SK-N-SH treated with all-trans-retinoic acid at 6 μM for 48 hours (cell line): ENCODE measurements at regions not wholly inside any gene's neighbourhood (a gene's known extent, or its start where the extent isn't known, plus 50 kb on each side); places are given as distances from the start of the nearest gene placed in this dataset.

ENCODE experiments used
- ATAC-seq: fragments of 200-7000 bp; cut with Tn5 transposase; 3 replicates; pipeline ENCODE4 v1.9.1; 2020; ENCODE audit warnings: mild to moderate bottlenecking, moderate library complexity
- ARNTL ChIP-seq: fragments of 450-650 bp; formaldehyde crosslinking; IDR thresholded peaks from 2 replicates; pipeline ENCODE4 v1.5.0; 2020; ENCODE audit warnings: low read depth, mild to moderate bottlenecking, moderate library complexity, borderline replicate concordance
- BACH2 ChIP-seq: fragments of 250-450 bp; sonication (Bioruptor Pico); IDR thresholded peaks from 2 replicates; pipeline ENCODE4 v1.9.0; 2021; ENCODE audit warnings: mild to moderate bottlenecking, borderline replicate concordance
- CSDC2 ChIP-seq: fragments of 250-450 bp; sonication (Bioruptor Pico); IDR thresholded peaks from 2 replicates; pipeline ENCODE4 v1.5.0; 2020; ENCODE audit warnings: mild to moderate bottlenecking, moderate library complexity
- ESRRG ChIP-seq: fragments of 250-450 bp; sonication (Bioruptor Pico); IDR thresholded peaks from 2 replicates; pipeline ENCODE4 v1.6.1; 2021; ENCODE audit warnings: mild to moderate bottlenecking
- ISL1 ChIP-seq: fragments of 250-450 bp; sonication (Bioruptor Pico); IDR thresholded peaks from 2 replicates; pipeline ENCODE4 v2.1.2; 2022; ENCODE audit warnings: mild to moderate bottlenecking, moderate library complexity
- OSR1 ChIP-seq: fragments of 250-450 bp; sonication (Bioruptor Pico); IDR thresholded peaks from 2 replicates; pipeline ENCODE4 v1.8.0; 2022; ENCODE audit warnings: moderate library complexity, mild to moderate bottlenecking, inconsistent platforms
- PPARA ChIP-seq: fragments of 250-450 bp; sonication (Bioruptor Pico); IDR thresholded peaks from 2 replicates; pipeline ENCODE4 v1.5.0; 2020; ENCODE audit warnings: mild to moderate bottlenecking, borderline replicate concordance
- RARB ChIP-seq: fragments of 250-450 bp; sonication (Bioruptor Pico); IDR thresholded peaks from 2 replicates; pipeline ENCODE4 v1.8.0; 2021; ENCODE audit warnings: mild to moderate bottlenecking, moderate library complexity
- SNAI2 ChIP-seq: fragments of 250-450 bp; sonication (Bioruptor Pico); IDR thresholded peaks from 2 replicates; pipeline ENCODE4 v1.5.0; 2020; ENCODE audit warnings: mild to moderate bottlenecking, moderate library complexity
- TCF4 ChIP-seq: fragments of 250-450 bp; sonication (Bioruptor Pico); IDR thresholded peaks from 2 replicates; pipeline ENCODE4 v1.8.0; 2021; ENCODE audit warnings: mild to moderate bottlenecking, moderate library complexity, borderline replicate concordance
- TOX ChIP-seq: fragments of 250-450 bp; sonication (Bioruptor Pico); IDR thresholded peaks from 2 replicates; pipeline ENCODE4 v1.8.0; 2021; ENCODE audit warnings: mild to moderate bottlenecking, moderate library complexity, borderline replicate concordance
- ZC3H10 ChIP-seq: fragments of 250-450 bp; sonication (Bioruptor Pico); IDR thresholded peaks from 2 replicates; pipeline ENCODE4 v1.5.1; 2021; ENCODE audit warnings: mild to moderate bottlenecking, moderate library complexity
- ZFP3 ChIP-seq: fragments of 250-450 bp; sonication (Bioruptor Pico); IDR thresholded peaks from 2 replicates; pipeline ENCODE4 v1.5.0; 2020; ENCODE audit warnings: mild to moderate bottlenecking, moderate library complexity
- ZFP30 ChIP-seq: fragments of 450-650 bp; formaldehyde crosslinking; IDR thresholded peaks from 2 replicates; pipeline ENCODE4 v1.5.0; 2022; ENCODE audit warnings: mild to moderate bottlenecking, moderate library complexity
- ZNF565 ChIP-seq: fragments of 450-650 bp; formaldehyde crosslinking; conservative IDR thresholded peaks from 2 replicates; pipeline ENCODE4 v1.5.0; 2020; ENCODE audit warnings: low read depth, mild to moderate bottlenecking, moderate library complexity
- ZNF70 ChIP-seq: fragments of 450-650 bp; formaldehyde crosslinking; IDR thresholded peaks from 2 replicates; pipeline ENCODE4 v1.5.0; 2020; ENCODE audit warnings: mild to moderate bottlenecking, moderate library complexity
- ZNF8 ChIP-seq: fragments of 450-650 bp; formaldehyde crosslinking; IDR thresholded peaks from 2 replicates; pipeline ENCODE4 v1.5.0; 2020; ENCODE audit warnings: mild to moderate bottlenecking, moderate library complexity
- TF ChIP-seq, protein P1 (sequence below): fragments of 250-450 bp; sonication (Bioruptor Pico); IDR thresholded peaks from 2 replicates; pipeline ENCODE4 v1.8.0; 2020; ENCODE audit warnings: mild to moderate bottlenecking, moderate library complexity, borderline replicate concordance
- TF ChIP-seq, protein P2 (sequence below): fragments of 250-450 bp; sonication (Bioruptor Pico); IDR thresholded peaks from 2 replicates; pipeline ENCODE4 v1.5.0; 2020; ENCODE audit warnings: mild to moderate bottlenecking, moderate library complexity
- TF ChIP-seq, protein P3 (sequence below): fragments of 250-450 bp; sonication (Bioruptor Pico); IDR thresholded peaks from 2 replicates; pipeline ENCODE4 v1.5.1; 2021; ENCODE audit warnings: mild to moderate bottlenecking, moderate library complexity
- TF ChIP-seq, protein P4 (sequence below): fragments of 250-450 bp; sonication (Bioruptor Pico); IDR thresholded peaks from 2 replicates; pipeline ENCODE4 v1.8.0; 2021; ENCODE audit warnings: low read depth, mild to moderate bottlenecking, moderate library complexity, borderline replicate concordance

DNA sequence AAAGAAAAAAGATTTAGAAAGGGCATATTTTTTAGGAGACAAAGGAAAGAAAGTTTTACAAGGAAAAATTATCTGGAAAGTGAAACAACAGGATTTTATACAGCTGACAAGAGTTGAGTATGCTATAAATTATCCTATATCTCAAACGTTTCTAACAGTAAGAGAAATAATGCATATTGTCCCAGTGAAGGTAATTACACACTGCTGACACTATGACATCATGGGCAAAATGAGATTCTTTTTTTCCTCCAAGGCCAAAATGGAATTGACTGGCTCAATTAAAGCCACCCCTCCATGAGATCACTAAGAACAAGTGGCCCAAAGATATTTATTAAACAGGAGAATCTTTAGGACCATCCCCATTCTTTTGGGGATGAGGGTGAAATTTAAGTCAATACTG is 72.0 kb upstream of the CDIN1 start:
- TF ChIP-seq SNAI2 (no peak), ZNF8 (no peak), RARB (CRISPR knock-in tag) (no peak), TCF4 (CRISPR knock-in tag) (no peak), ESRRG (CRISPR knock-in tag) (no peak), PPARA (CRISPR knock-in tag) (no peak), TOX (CRISPR knock-in tag) (no peak), ZC3H10 (CRISPR knock-in tag) (no peak), ISL1 (no peak), ZNF565 (CRISPR knock-in tag) (no peak), ZNF70 (CRISPR knock-in tag) (no peak), ZFP30 (CRISPR knock-in tag) (no peak)
- TF ChIP-seq, protein P1, sequence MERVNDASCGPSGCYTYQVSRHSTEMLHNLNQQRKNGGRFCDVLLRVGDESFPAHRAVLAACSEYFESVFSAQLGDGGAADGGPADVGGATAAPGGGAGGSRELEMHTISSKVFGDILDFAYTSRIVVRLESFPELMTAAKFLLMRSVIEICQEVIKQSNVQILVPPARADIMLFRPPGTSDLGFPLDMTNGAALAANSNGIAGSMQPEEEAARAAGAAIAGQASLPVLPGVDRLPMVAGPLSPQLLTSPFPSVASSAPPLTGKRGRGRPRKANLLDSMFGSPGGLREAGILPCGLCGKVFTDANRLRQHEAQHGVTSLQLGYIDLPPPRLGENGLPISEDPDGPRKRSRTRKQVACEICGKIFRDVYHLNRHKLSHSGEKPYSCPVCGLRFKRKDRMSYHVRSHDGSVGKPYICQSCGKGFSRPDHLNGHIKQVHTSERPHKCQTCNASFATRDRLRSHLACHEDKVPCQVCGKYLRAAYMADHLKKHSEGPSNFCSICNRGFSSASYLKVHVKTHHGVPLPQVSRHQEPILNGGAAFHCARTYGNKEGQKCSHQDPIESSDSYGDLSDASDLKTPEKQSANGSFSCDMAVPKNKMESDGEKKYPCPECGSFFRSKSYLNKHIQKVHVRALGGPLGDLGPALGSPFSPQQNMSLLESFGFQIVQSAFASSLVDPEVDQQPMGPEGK (CRISPR knock-in tag) = no peak
- TF ChIP-seq, protein P2, sequence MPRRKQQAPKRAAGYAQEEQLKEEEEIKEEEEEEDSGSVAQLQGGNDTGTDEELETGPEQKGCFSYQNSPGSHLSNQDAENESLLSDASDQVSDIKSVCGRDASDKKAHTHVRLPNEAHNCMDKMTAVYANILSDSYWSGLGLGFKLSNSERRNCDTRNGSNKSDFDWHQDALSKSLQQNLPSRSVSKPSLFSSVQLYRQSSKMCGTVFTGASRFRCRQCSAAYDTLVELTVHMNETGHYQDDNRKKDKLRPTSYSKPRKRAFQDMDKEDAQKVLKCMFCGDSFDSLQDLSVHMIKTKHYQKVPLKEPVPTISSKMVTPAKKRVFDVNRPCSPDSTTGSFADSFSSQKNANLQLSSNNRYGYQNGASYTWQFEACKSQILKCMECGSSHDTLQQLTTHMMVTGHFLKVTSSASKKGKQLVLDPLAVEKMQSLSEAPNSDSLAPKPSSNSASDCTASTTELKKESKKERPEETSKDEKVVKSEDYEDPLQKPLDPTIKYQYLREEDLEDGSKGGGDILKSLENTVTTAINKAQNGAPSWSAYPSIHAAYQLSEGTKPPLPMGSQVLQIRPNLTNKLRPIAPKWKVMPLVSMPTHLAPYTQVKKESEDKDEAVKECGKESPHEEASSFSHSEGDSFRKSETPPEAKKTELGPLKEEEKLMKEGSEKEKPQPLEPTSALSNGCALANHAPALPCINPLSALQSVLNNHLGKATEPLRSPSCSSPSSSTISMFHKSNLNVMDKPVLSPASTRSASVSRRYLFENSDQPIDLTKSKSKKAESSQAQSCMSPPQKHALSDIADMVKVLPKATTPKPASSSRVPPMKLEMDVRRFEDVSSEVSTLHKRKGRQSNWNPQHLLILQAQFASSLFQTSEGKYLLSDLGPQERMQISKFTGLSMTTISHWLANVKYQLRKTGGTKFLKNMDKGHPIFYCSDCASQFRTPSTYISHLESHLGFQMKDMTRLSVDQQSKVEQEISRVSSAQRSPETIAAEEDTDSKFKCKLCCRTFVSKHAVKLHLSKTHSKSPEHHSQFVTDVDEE (CRISPR knock-in tag) = no peak
- TF ChIP-seq, protein P3, sequence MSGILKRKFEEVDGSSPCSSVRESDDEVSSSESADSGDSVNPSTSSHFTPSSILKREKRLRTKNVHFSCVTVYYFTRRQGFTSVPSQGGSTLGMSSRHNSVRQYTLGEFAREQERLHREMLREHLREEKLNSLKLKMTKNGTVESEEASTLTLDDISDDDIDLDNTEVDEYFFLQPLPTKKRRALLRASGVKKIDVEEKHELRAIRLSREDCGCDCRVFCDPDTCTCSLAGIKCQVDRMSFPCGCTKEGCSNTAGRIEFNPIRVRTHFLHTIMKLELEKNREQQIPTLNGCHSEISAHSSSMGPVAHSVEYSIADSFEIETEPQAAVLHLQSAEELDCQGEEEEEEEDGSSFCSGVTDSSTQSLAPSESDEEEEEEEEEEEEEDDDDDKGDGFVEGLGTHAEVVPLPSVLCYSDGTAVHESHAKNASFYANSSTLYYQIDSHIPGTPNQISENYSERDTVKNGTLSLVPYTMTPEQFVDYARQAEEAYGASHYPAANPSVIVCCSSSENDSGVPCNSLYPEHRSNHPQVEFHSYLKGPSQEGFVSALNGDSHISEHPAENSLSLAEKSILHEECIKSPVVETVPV (CRISPR knock-in tag) = no peak
- TF ChIP-seq, all 23 proteins: peak for 0
- ATAC-seq = no peak

DNA sequence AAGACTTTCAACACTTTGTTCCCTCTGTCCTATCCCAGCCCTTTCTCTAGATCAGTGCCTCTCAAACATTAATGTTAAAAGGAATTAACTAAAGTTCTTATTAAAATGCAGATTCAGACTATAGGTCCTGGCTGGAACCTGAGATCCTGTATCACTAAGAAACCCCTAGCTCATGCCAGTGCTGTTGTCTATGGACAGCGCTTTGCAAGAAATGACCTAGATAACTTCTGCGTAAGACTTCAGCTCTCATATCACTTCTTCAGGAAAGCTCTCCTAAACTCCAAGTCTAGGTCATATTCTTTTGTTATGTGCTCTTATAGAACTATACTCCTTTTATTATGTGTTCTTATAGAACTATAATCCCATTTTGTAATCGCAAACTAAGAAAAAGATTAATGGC is 67.8 kb upstream of the CDIN1 start:
- TF ChIP-seq TCF4 (CRISPR knock-in tag) = no peak
- no peak for TF ChIP-seq ZC3H10 (CRISPR knock-in tag)
- no peak for TF ChIP-seq ZFP30 (CRISPR knock-in tag)
- no peak for TF ChIP-seq CSDC2 (CRISPR knock-in tag)
- no peak for TF ChIP-seq ZFP3 (CRISPR knock-in tag)
- TF ChIP-seq, protein P4, sequence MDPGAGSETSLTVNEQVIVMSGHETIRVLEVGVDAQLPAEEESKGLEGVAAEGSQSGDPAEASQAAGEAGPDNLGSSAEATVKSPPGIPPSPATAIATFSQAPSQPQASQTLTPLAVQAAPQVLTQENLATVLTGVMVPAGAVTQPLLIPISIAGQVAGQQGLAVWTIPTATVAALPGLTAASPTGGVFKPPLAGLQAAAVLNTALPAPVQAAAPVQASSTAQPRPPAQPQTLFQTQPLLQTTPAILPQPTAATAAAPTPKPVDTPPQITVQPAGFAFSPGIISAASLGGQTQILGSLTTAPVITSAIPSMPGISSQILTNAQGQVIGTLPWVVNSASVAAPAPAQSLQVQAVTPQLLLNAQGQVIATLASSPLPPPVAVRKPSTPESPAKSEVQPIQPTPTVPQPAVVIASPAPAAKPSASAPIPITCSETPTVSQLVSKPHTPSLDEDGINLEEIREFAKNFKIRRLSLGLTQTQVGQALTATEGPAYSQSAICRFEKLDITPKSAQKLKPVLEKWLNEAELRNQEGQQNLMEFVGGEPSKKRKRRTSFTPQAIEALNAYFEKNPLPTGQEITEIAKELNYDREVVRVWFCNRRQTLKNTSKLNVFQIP = no peak
- no peak for TF ChIP-seq ZNF70 (CRISPR knock-in tag)
- TF ChIP-seq TOX (CRISPR knock-in tag) = no peak
- TF ChIP-seq OSR1 (CRISPR knock-in tag) = no peak

DNA sequence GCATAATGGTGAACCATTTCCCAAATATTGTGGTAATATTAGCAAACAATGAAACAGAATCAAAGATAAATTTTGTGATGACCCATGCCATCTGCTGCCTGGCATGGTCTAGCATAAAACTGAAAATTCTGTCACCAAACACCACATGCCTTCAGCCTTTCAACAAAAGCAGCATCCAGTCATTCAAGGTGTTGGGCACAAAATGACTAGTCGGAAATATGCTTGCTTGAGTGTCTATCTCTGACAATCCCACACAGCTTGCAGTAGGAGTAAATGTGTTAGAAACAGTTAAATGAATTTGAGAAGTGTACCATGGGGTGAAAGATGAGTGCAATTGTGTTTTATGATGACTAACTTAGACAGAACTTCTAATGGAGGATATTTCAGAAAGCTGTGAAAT is 61.7 kb upstream of the CDIN1 start:
- ATAC-seq = no peak
- TF ChIP-seq ZNF8 (no peak), OSR1 (CRISPR knock-in tag) (no peak), BACH2 (no peak), ZNF565 (CRISPR knock-in tag) (no peak), ARNTL (CRISPR knock-in tag) (no peak), ZNF70 (CRISPR knock-in tag) (no peak), TCF4 (CRISPR knock-in tag) (no peak), ISL1 (no peak), ZC3H10 (CRISPR knock-in tag) (no peak), CSDC2 (CRISPR knock-in tag) (no peak), SNAI2 (no peak)
- TF ChIP-seq, protein P3 (CRISPR knock-in tag) = no peak
- TF ChIP-seq, protein P4 = no peak
- TF ChIP-seq, protein P1 (CRISPR knock-in tag) = no peak

More for the DNA sequence above, 67.8 kb upstream of the CDIN1 start:
- ATAC-seq = no peak
